Amniotic epithelial cell (primary cell): ENCODE measurements at regions not wholly inside any gene's neighbourhood (a gene's known extent, or its start where the extent isn't known, plus 50 kb on each side); places are given as distances from the start of the nearest gene placed in this dataset.

Experiments
- DNase-seq: peaks from one replicate; pipeline ENCODE4 v3.0.0-alpha.2; 2010; ENCODE audit warnings: low read depth

DNA sequence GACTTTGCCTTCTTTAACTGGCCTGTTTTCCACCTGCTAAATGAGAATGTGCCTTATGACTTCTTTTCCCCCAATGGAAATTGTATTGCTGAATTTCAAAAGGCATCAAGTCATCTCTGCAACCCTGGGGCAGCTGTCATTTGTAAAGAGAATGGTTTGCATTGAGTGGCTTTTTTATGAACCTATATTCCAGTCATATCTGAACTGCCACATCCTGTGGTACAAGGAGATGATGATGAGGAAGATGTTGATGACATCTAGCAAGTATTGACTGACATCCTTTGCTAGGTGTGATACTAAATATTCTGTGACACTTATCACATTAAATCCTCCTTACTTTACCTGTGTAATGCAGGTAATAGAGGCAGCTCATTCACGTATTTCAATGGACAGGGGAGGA is 88.3 kb upstream of the KIAA1217 start:
- no peak for DNase-seq

DNA sequence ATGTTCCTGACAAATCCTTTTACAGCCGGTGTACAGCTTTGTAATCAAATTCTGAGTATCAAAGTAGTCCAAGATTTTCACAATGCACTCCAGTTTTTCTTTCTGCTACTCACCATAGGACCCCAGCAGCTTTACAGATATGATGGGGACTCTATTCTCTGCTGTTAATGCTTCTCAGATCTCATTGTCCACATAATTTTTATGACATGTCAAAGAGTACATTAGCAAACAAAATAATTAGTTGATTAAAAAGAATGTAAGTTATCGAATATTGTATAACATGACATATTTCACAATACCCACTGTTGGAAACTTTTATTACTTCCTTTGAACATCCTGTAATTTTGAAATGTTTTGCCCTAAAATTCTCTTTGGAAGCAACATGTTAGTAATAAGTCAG is 81.4 kb upstream of the KIAA1217 start:
- no peak for DNase-seq

- DNase-seq: no peak
These were observed 80.7 kb upstream of the KIAA1217 start for GRCh38 chr10:24128066-24128730.

DNA sequence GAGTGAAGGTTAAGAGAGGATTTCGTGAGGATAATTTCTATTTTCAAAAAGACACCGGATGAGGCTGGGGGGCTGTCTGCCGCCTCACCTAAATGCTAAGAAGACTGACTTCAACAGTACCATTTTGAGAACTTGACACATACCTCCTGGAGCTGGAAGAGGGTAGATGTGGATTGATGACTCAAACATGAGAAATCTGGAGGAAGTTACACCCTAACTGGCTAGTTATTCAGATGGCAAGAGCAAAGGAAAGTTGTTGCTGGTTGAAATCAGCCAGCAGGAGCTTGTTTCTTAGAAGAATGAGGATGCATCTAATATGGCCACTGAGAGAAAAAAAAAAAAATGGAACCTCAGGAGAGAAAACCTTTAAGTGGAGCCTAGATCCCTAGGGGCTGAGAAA is 76.2 kb upstream of the KIAA1217 start:
- DNase-seq: no peak

DNA sequence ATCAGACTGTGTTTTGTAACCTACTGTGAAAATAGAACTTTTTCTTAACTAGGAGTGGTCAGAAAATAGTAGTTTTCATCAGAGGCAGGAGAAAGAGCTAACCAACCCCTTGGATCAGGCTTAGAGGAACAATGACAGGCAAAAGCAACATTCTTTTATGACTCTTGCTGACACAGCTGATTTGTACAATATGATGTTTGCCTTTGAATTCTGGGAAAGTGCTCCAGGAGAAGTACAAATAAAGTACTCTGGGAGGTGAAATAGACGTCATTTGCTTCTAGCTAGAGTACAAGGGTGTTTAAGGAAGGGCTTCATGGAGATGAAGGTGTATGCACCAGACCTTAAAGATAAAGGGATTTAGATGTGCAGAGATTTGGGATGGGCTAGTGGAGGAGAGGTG is 75.1 kb upstream of the KIAA1217 start:
- DNase-seq: no peak

DNA sequence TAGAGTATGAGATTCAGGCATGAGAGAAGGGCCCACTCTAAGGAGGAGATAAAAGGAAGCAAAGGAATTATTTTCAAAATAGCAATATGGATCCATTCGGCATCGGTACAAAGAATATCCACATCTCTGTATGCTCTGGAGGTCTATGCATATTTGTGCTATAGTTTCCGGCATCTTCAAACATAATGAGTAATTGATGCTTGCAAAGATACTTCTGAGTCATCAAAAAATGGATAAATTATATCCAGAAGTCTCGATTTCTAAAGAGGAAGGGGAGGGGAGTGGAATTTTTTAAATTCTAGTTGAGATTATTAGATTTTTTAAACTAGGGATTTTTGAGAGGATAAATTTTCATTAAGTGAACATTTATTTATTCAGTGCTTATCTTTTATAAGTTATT is 72.9 kb upstream of the KIAA1217 start:
- DNase-seq: no peak

- DNase-seq: no peak
These were observed 61.6 kb upstream of the KIAA1217 start for GRCh38 chr10:24147321-24147720.

GRCh38 chr10:24149640-24150039 is 59.3 kb upstream of the KIAA1217 start:
- DNase-seq: no peak

DNA sequence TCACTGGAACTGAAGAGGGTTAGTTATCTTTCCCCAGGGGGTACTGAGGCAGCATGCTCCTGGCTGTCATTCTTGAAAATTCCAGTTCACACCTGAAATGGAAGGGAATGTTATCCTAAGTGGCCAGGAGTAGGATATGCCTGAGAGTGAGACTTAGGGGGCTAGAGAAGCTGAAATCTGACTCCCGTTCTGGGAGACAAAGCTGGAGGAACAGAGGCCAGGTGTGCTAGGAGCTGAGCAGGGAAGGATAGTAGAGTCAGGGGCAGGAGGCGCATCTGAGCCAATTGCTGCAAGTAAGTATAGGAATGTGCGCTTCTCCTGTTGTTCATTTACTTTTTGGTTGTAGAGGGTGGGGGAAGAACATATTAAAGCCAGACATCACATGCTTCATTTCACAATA is 58.1 kb upstream of the KIAA1217 start:
- DNase-seq: no peak

DNA sequence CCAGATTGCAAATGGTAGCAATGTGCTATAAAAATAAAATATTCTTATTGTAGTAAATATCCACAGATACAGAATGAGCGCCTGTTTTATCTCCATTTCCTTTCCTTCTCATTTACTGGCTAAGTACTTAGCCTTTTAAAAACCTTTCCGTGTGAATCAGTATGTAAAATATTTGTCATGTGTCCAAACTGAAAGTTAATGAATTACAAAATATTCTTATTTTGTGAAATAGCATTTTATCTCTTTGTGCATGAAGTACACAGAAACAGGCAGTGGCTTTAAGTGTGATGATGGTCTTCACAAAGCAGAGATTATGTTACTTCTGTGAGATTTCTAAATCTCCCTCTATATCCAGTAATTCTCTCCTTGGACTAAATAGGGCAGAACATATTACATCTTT is 56.7 kb upstream of the KIAA1217 start:
- peak; percentile 34 for DNase-seq

GRCh38 chr10:24153031-24153430 is 55.9 kb upstream of the KIAA1217 start:
- DNase-seq: peak; percentile 49

DNA sequence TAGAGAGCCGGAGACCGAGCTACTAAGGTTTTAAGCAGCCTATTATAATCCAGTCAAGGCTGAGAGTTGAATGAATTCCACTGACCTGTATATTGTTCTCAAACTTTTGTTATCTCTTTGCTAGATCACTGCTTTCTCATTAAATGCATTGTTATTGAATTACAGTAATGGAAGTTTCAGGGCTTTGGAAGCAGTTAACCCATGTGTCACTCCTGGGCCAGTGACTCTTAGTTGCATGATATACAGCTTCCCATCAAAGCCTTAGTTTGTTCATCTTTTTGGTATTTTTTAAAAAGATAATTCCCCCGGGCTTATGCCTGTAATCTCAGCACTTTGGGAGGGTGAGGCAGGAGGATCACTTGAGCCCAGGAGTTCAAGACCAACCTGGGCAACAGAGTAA is 55.4 kb upstream of the KIAA1217 start:
- peak; percentile 44 for DNase-seq

DNA sequence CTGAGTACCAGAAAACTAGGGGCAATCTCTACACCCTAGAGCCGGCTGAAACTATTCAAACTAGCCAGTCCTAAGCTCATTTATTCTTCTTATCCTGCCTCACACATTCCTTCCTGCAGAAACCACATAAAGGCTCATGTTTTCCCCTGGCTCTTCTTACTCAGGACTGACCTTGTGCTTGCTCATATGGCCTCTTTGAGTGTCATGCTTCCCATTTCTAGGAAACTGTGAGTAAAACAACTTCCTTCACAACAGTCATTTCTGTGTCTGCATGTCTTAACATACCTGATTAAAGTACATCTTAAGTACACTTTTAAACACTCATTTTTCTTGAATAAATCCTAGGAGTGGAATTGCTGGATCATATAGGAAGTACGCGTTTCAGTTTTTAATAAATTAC is 52.3 kb upstream of the KIAA1217 start:
- peak; percentile 71 for DNase-seq

DNA sequence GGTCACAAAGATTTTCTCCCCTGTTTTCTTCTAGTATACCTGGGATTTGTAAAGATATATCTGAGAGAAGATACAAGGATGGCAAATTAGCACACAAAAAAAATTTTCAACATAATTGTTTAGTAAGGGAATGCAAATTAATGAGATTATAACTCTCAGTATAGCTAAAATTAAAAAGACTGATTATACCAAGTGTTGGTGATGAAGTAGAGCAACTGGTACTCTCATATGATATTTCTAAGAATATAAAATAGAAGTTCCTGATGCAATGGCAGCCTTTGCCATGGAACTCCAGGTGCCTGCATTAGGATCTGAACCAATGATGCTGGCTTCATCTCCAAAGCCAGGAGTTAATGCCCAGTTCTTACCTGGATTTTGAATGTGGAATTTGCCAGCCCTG is 51.4 kb upstream of the KIAA1217 start:
- no peak for DNase-seq
